ENCODE measurements at regions not wholly inside any gene's neighbourhood (a gene's known extent, or its start where the extent isn't known, plus 50 kb on each side); places are given as distances from the start of the nearest gene placed in this dataset.

DNA sequence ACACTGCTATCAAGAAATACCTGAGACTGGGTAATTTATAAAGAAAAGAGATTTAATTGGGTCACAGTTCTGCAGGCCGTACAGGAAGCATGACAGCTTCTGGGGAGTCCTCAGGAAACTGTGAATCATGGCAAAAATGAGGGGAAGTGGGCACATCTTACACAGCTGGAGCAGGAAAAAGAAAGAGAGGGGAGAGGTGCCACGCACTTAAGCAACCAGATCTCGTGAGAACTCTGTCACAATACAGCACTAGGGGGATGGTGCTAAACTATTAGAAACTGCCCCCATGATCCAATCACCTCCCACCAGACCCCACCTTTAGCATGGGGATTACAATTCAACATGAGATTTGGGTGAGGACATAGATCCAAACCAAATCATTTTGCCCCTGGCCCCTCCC lies 105.5 kb upstream of the CPLX2 start:
- no peak for DNase-seq (ENCODE audit: low read depth)

DNA sequence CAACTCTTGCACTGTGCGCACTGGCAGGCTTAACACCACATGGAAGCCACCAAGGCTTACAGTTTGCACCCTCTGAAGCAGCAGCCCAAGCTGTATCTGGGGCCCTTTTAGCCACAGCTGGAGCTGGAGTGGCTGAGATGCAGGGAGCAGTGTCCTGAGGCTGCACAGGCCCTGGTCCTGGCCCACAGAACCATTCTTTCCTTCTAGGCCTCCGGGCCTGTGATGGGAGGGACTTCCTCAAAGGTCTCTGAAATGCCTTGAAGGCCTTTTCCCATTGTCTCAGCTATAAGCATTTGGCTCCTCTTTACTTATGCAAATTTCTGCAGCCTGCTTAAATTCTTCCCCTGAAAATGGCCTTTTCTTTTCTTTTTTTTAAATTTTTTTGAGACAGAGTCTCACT lies 104.4 kb upstream of the CPLX2 start:
- no peak for DNase-seq (ENCODE audit: low read depth)

DNA sequence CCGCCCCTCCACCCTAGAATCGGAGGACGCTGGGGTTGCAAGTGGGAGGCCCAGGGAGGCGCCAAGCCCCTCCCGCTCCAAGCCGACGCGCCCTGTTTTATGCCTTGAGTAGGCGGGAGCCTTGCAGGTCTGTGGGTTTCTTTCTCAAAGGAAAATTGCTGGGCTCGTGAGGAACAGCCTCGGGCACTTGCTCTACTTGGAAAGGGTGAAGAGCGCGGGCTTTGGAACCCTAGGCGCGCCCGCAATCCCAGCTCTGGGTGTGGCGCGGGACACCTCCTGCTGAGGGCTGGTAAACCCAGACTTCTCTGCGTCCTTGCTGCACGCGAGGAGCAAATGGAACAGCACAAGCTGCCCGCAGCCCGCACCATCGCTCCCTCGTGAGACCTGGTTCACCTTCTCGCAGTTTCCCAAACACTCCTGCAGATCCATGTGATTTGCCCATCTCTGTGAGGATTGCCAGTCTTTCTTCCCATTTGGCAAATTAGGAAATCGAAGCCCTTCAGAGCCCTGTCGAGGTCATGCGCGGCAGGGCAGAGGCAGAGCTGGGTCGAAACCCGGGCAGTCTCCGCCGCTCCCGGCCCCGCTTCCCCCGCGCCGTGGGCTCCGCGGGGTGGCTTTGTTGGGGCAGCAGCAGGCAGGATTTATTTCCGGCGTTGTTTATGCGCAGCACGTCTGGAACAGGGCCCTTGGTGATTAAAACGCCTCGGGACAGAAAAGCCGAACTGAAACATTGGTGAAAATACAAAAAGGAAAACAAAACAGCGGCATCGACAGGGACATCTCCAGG lies 98.4 kb upstream of the CPLX2 start:
- DNase-seq (ENCODE audit: low read depth), result no peak

DNA sequence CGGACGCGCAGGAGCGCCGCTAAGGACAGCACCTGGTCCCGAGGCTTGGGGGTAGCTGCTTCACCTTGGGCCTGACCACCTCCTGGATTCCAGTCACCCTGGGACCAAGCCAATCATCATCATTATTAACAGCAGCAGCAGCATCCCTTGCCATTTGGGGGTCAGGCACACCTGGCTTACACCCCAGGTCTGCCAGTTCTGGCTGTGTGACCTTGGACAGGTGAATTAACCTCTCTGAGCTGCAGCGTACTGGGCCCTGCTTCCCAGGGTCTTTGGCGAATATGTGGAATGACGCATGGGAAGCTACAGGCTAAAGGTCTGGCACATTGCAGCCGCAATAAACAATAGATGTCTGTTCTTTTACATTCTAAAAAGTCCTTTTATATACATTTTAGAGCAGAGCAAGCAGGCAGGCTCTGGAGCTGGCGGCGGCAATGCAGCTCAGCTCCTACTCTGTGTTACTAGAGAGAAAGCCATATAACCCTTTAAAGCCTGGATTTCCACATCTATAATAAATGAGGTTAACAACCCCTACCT lies 97.8 kb upstream of the CPLX2 start:
- DNase-seq (ENCODE audit: low read depth), result no peak

DNA sequence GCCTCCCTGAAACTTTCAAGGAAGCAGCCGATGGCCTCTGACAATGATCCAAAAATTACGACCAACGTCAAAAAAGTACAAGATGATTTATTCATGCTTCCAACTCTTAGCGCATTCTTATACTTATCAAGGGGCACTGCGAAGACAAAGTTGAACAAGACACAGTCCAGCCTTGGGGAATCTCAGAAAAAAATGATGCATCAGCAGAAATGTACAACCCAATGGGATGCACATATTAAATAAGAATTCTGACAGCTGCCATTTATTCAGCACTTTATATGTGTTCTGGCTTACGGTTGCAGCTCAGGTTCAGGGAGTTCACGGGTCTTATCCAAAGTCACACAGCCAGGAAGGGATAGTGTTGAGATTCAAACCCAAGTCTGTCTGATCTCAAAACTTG lies 96.0 kb upstream of the CPLX2 start:
- DNase-seq (ENCODE audit: low read depth), result no peak

DNA sequence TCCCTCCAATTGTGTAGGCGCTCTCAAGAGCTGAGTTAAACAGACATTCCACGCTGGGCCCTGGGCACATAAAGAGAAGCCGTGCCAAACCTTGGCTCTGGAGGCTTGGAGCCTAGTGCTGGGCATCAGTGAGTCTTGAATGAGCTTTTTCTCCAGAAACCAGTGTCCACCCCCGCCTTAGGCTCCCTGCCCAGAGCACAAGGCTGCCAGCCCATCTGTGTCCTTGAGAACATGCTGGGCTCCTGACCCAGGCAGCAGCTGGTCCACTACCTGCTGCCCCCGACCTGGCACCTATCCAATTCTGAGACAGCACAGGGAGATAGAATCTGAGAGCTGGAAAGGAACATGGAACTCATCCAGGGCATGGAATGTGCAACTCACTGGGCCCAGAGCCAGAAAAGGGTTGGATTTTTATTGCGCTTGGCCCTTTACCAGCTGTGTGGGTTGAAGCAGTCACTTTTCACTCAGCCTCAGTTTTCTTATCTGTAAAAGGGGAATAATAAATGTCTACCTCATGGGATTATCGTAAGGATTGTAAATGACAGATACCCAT lies 92.4 kb upstream of the CPLX2 start:
- peak; percentile 3 for DNase-seq (ENCODE audit: low read depth)

DNA sequence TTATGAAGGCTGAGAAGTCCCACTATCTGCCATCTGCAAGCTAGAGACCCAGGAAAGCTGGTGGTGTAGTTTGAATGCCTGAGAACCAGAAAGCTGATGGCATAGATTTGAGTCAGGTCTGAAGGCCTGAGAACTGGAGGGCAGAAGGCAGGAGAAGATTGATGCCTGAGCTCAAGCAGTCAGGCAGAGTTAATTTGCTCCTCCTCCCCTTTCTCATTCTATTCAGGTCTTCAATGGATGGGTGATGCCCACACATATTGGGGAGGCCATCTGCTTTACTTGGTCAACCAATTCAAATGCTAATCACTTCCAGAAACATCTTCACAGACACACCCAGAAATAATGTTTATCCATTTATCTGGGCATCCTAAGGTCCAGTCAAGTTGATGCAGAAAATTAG lies 87.6 kb upstream of the CPLX2 start:
- no peak for DNase-seq (ENCODE audit: low read depth)

DNA sequence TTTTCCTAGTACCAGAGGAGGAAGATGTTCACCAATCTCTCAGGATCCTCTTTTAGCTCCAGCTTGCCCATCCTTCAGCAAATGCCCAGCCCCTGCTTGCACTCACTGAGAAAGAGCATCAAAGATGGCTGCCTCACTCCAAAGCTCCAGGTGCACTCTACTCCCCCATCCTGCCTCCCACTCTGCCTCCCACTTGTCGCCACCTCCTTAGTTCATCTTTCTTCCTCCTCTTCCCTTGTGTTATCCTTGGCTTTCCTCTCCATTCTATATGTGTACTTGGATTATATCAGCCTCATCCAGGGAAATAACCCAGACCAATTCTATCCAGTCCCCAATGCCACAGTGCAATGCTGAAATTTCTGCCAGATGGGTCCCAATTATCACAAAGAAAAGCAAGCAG lies 87.1 kb upstream of the CPLX2 start:
- DNase-seq (ENCODE audit: low read depth), result no peak

DNA sequence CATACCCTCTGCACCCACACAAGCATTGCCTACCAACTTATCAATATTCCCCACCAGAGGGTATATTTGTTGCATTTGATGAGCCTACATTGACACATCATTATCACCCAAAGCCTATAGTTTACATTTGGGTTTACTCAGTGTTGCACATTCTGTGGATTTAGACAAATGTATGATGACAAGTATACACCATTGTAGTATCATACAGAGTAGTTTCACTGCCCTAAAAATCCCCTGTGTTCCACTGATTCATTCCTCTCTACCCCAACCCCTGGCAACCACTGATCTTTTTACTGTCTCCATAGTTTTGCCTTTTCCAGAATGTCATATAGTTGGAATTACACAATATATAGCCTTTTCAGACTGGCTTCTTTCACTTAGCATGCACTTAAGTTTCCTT lies 85.7 kb upstream of the CPLX2 start:
- no peak for DNase-seq (ENCODE audit: low read depth)

DNA sequence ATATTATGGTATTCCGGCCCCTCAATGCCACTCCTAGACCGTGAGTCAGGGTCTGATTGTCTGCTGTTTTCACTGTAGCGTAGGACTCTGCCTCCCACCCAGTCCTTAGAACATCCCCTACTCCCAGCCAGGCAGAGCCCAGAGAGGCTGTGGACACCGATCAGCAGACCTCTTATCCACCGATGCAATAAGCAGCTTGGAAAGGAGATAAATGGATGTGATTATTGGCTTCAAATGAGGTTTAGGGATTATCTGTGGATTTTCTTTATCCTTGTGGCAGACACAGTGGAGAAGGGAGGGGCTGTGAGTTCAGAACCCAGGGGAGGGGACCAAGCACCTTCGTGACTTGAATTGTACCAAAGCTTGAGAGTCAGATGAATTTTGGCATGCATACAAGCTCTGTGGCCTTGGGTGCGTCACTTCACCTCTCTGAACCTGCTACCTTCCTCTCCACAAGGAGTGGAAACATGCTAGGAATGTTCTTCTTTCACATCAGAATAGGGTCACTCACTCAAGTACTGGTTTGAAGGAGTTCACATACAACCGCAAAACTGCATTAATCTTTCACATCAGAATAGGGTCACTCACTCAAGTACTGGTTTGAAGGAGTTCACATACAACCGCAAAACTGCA lies 83.1 kb upstream of the CPLX2 start:
- DNase-seq (ENCODE audit: low read depth), result no peak

DNA sequence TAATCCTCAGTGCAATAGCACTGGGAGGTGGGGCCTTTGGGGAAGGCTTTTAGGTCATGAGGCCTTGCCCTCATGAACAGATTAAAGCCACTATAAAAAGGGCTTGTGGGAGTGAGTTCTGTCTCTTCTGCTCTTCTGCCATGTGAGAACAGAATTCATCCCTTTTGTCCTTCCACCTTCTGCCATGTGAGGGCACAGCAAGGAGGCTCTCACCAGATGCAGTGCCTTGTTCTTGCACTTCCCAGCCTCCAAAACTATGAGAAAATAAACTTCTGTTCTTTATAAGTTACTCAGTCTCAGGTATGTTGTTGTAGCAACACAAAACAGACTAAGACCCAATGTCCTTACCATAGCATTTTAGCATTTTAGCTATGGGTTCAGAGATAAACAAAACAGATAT lies 81.7 kb upstream of the CPLX2 start:
- DNase-seq (ENCODE audit: low read depth), result no peak

DNA sequence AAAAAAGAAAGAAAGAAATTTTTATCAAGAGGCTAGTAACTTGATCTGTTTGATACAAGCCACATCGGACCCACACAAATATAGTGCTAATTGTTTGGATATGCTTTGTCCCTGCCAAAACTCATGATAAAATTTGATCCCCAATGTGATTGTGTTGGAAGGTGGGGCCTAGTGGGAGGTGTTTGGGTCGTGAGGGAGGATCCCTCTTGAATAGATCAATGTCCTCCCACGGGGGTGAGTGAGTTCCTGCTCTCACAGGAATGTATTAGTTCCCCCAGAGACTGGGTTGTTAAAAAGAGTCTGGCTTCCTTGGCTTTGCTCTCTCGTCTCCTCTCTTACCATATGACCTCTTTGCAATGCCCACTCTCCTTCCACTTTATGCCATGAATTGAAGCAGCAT lies 80.6 kb upstream of the CPLX2 start:
- DNase-seq (ENCODE audit: low read depth), result no peak

DNA sequence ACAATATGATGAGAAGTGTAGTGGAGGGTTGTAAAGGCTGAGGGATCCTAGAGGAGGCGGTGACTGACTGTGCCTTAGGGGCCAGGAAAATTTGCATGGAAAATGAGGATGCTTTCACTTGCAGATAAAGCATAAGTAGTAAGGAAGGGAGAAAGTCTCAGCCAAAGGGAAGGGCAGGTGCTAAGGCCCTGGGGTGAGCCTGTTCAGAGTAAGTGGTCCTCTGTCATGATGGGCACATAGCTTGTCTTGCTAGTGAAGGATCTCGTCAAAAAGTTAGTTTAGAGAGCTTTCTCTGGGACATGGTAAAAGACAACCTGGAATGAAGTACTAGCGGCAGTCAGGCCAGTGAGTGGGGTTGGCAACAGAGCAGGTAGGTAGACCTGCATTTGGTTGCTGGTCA lies 75.4 kb upstream of the CPLX2 start:
- DNase-seq (ENCODE audit: low read depth), result no peak

DNA sequence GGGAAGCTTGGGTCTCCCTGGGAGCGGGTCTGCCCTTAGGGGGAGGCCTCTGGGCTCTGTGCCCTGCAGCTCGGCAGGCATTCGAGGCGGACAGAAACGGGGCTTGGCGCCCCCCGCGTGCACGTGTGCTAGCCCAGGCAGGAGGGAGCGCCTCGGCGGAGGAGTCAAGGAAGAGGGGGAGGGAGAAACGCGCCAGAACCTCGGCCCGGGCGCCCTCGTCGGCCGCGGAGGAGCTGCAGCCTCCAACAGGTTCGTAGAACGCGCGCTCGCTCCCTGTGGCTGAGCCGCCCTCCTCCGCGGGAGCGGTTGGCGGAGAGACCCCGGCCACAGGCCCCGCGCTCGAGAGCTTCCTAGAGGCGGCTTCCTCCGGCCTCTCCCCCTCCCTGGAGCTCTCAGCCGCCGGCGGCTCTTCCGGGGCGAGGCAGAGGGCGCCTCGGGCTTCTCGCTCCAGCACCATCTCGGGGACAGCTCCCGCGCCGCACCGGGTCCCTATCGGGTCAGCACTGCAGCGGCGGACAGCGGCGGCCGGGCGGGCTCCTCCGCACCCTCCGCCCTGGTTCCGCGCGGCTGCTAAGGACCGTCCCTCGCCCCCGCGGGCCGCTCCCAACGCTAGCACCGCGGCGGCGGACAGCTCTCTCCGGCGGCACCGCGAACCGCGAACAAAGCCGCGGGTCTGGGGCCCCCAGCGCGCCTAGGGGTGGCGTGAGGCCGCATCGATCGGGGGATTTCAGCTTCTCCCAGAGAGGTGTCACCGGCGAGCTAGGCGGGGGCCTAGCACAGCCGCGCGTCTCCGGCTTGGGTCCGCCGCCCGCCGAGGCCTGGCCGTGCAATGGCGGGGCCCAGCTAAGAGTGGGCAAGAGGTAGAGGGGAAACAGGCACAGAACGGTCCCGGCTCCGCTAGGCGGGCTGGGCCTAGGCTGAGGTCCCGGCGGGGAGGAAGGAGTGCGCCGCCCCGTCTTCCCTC lies 74.6 kb upstream of the CPLX2 start:
- DNase-seq (ENCODE audit: low read depth), result peak; percentile 33

DNA sequence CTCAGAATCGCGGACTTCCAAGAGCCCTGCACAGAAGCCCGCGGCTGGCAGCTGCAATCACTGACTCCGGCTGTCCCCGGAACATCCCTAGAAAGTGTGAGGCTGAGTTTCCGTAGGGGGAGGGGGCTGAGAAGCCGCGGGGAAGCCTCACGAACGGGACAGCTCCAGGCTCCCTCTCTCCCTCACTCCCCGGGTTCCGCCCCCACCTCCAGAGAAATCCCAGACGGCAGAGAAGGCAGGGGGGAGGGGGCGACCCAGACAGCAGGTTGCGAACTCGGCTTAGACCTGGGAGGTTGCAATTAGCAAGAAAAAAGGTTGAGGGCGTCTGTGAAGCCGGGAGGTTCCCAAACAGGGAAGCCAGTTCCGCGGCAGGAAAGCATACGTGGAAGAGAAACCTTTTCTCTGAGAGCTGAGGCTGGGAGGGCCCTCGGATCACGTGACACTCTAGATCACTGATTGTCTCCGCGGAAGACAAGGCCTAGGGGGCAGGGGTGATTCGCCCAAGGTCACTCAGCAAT lies 73.8 kb upstream of the CPLX2 start:
- DNase-seq (ENCODE audit: low read depth), result no peak

DNA sequence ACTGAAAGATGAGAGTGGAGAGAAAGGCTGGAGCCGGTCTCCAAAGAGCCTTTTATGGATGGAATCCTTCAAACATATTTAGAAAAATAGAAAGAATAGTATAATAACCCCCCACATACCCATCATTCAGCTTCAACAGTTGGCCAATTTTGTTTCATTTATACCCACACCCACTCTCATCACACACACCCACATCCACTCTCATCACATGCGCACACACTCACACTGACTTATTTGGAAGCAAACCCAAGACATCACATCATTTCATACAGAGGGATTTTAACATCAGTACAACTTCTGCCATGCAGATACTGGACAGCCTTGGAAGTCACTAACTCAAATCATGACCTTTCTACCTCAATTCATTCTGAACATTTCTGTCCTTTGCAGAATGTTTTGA lies 72.8 kb upstream of the CPLX2 start:
- no peak for DNase-seq (ENCODE audit: low read depth)

DNA sequence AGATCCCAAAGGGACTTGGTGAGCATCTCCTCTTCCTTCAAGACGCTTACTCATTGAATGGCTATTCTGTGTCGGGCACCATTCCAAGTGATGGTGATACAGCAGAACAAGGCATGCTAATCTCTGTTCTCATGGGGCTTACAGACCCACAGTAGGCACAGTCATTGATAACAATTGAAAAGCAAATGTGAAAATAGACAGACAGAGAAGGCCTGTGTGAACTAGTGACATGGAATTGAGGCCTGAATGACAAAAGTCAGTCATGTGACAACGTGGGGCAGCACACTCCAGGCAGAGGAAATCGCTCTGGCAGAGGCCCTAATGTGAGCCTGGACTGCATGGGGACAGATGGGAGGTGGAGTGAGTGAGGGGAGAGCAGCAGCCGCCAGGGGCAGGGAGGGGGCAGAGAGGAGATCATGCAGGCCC lies 70.7 kb upstream of the CPLX2 start:
- no peak for DNase-seq (ENCODE audit: low read depth)

DNA sequence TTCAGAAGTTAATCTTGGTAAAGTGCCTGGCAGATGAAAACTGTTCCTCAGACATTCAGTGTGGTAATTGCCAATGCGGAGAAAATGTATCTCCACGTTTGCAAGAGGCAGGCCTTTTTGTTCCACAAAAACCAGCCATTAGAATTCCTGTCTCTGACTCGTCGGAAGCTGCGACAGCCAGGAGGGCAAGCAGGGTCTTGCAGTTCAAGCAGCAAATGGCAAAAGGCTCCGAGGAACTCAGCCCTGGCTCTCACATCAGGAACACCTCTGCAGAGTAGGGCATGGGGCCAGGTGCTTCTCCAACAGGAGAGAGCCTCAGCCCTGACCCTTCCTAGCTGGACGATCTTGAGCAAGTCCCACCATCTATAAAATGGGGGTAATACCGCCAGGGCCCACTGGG lies 69.0 kb upstream of the CPLX2 start:
- no peak for DNase-seq (ENCODE audit: low read depth)

DNA sequence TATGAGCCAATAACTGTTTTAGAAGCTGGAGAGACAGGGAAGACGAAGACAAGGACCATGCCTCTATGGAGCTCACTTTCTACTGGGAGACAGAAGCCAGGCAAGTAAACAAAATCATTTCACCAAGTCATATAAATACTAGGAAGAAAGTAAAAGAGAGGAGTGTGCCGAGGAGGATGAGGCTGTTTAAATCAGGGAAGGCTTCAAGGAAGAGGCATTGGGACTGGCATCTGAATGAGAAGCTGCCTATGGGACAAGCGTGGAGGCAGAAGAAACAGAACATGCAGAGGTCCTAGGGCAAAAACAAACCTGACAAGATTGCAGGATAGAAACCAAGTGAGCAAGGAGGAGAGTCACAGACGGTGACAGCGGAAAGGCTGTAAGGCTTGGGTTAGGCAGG lies 68.1 kb upstream of the CPLX2 start:
- no peak for DNase-seq (ENCODE audit: low read depth)

DNA sequence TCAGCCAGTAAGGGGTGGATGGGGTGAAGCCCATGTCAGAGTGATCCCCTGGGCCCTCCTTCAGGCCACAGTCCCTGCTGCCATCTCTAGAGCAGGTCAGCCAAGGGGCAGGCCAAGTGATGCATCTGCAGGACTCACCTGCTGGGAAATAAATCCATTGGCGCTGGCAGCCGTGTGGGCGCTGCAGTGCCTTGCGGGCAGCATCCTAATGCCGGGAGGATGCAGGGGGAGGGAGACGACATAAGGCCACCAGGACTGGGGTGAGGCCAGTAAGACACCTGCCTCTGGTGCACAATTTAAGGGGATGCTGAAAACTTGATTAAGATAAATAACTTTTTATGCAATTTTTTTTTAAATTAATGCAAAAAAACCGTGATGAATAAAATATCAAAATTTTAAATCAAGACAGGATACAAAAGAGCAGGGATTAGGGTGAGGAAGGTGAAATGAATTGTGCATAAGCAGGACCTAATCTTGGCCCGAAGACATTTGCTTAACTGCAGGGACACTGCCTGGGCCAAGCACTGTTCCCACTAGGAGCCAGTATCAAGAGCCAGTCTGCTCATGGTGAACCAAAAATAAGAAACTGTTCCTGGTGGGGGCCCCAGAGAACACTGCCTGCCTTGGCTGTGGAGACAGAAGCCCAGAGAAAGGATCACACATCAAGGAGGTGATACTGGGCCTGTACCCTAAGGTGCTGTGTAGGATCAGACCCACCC lies 67.5 kb upstream of the CPLX2 start:
- no peak for DNase-seq (ENCODE audit: low read depth)
